HG03103 (cell line): ENCODE measurements at regions not wholly inside any gene's neighbourhood (a gene's known extent, or its start where the extent isn't known, plus 50 kb on each side); places are given as distances from the start of the nearest gene placed in this dataset.

Source experiments
- ATAC-seq: cut with Tn5 transposase; IDR thresholded peaks from one replicate; pipeline ENCODE4 v1.9.1; 2021; ENCODE audit warnings: low read depth; ENCODE audit not compliant: unreplicated experiment

DNA sequence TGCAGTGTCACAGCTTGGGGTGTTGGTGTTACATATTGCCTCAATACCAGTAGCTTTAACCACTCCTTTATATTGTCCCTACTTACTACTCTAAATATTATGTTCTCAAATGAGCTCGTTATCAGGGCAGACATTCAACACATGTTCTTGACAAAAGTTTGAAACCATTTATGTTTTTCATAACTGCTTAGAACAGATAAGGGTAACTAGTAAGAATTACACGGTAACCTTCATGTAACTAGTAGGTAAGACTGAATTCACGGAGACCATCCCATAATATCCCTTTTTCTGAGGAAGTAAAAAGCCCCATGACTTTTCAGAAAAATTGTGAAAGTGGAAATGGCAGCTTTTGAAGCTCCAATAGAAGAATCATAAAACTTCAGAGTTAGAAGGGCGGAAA, 59.6 kb upstream of the CENPW start:
- no peak for ATAC-seq

DNA sequence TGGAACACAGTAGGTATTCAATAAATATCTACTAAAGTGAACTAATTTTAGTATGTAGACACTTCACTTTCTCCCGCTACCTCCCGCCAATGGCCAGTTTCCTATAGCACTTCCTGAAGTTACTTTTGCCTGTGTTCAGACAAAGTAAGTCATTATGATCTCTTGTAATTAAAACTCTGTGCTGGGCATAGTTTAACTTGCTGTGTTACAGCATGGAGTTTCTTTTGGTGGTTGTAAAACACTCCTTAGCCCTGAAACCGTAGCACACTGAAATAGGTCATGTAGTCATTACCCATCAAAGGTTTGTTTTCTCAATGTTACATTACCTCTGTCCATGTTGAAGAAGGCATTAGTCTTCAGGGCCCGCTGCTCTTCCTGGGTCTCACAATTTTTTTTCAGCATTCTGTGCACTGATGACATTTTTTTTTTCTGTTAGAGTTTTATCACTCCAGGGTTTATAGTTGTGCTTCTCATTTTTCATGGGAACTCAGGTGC, 54.0 kb upstream of the CENPW start:
- no peak for ATAC-seq
